Heart right ventricle (tissue), 16 donors: ENCODE measurements at regions not wholly inside any gene's neighbourhood (a gene's known extent, or its start where the extent isn't known, plus 50 kb on each side); places are given as distances from the start of the nearest gene placed in this dataset.
A peak's percentile ranks its signal among the peaks of the same experiment; 100 is the strongest.

Experiments used
- ATAC-seq, 8 donors: fragments of 200-7000 bp; cut with Tn5 transposase; one replicate each; pipeline ENCODE4 v1.9.1; 2020; ENCODE audit warnings: mild to moderate bottlenecking in 8 of 8, moderate library complexity in 8 of 8, moderate number of reproducible peaks in 1 of 8
- DNase-seq, 2 donors: peaks; one replicate each; pipeline ENCODE4 v3.0.0-alpha.2; 2020
- H3K27ac ChIP-seq, 10 donors: fragments of 200-600 bp; sonication (generic) in 2 of 10; one replicate each; pipeline versions ENCODE4 v1.5.0 to v1.8.0; 2020 to 2022; ENCODE audit warnings: mild to moderate bottlenecking in 3 of 10
- H3K27me3 ChIP-seq, 7 donors: fragments of 200-600 bp; one replicate each; pipeline ENCODE4 v1.8.0; 2021 to 2022; ENCODE audit warnings: mild to moderate bottlenecking in 2 of 7
- H3K36me3 ChIP-seq, 9 donors: fragments of 200-600 bp; sonication (generic) in 1 of 9; one replicate each; pipeline versions ENCODE4 v1.5.0 to v1.8.0; 2020 to 2022; ENCODE audit warnings: mild to moderate bottlenecking in 2 of 9
- H3K4me1 ChIP-seq, 9 donors: fragments of 200-600 bp; sonication (generic) in 1 of 9; one replicate each; pipeline versions ENCODE4 v1.5.0 to v1.8.0; 2020 to 2022; ENCODE audit warnings: mild to moderate bottlenecking in 4 of 9
- H3K4me3 ChIP-seq, 10 donors: fragments of 200-600 bp; sonication (generic) in 2 of 10; one replicate each; pipeline versions ENCODE4 v1.5.0 to v1.8.0; 2020 to 2022; ENCODE audit warnings: mild to moderate bottlenecking in 7 of 10, moderate library complexity in 2 of 10
- H3K9me3 ChIP-seq, 11 donors: fragments of 200-600 bp in 10 of 11; sonication (generic) in 2 of 11; one replicate each; pipeline versions ENCODE4 v1.5.0 to v1.8.0; 2013 to 2022; ENCODE audit warnings: mild to moderate bottlenecking in 2 of 11, control low read depth in 1 of 11, moderate library complexity in 1 of 11
- WGBS, 2 donors: extraction: QIAGEN DNeasy Blood & Tissue Kit; methylation state at CpG; one replicate each; pipeline ENCODE4 v1.1.7; 2013; ENCODE audit warnings: inconsistent platforms in 1 of 2; 5-methylcytosine and 5-hydroxymethylcytosine counted together
- intact Hi-C, 10 donors: fragments of 100-400 bp; cut with DNase I; formaldehyde crosslinking; loops; one replicate each; pipeline versions ENCODE4 v1.11.1 to v1.14.2; 2022
- TF ChIP-seq, protein P1 (sequence below), 9 donors: fragments of 200-600 bp; sonication (generic) in 2 of 9; IDR thresholded peaks; one replicate each; pipeline versions ENCODE4 v1.5.0 to v1.8.0; 2021 to 2022; ENCODE audit warnings: antibody characterized with exemption in 9 of 9, mild to moderate bottlenecking in 5 of 9, moderate library complexity in 1 of 9
- donor health status: Arrhythmogenic right ventricular cardiomyopathy.
- donor health status: ischemic (EF 13 %, LVEDD 7.1; RV severe dilation, severe dysfunction).
- donor health status: healthy with polysubstance abuse.
- donor health status: DM: no; HTN: yes; CAD: no.
- donor health status: DM: no; HTN: no; CAD: no.
- donor health status: ischemic (EF 25% LVEDD 6.9; RV normal size, moderate dysfunction).
- donor health status: ischemic (EF 25% LVEDD 5.7; RV mildly dilated, moderate dysfunction).
- donor health status: healthy.
- donor health status: DM: yes; HTN: yes; CAD: no.
- donor health status: Ischemic cardiomyopathy.
- donor health status: ischemic (EF 35%, LVEDD 5.7; RV mildly dilated, moderate dysfunction).
- donor health status: nonischemic (EF 11% LVEDD 7.7; RV severe dilation, severe dysfunction).
- donor health status: DM: yes; HTN: yes; CAD: no.
- donor health status: PGD.
- donor health status: ischemic (EF 29% LVEDD 5.4; RV normal size, mild dysfunction).
- donor health status: nonischemic (EF 23%, LVEDD 6.1; RV moderate dilation, normal function).

DNA sequence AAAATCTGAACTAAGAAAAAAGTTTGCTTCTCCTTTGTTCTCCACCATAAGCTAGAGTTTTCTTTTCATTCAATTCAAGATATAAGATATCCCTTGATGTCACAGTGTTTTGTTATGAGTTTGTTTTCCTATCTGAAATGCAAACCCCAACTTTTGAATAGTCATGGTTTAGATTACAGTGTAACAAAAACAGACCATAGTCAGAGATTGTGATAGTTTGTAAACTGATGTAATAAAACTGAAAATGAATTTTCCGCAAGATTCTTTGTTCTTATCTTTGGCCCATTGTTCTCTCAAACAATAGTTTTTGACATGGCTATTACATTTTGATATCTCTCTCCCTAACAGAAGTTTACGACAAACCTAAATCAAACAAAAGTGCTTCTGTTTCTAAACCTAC lies 121.7 kb upstream of the GADL1 start:
- DNase-seq (no peak), ATAC-seq (no peak)
- 76 to 86% methylated on average over 2 of the region's 2 CpGs for WGBS, 2 donors
- intact Hi-C loops, result loop anchor here in 1 of 10 donors (10.0 kb wide), 1 partner anchor 241 kb away; no protein-coding TSS in a partner anchor
- H3K9me3 ChIP-seq, result peaks cover 0 to 9% (median 0%) of the 10 kb centered on the region in 11 donors
- no peak overlapping the region for H3K27ac ChIP-seq
- TF ChIP-seq, protein P1, sequence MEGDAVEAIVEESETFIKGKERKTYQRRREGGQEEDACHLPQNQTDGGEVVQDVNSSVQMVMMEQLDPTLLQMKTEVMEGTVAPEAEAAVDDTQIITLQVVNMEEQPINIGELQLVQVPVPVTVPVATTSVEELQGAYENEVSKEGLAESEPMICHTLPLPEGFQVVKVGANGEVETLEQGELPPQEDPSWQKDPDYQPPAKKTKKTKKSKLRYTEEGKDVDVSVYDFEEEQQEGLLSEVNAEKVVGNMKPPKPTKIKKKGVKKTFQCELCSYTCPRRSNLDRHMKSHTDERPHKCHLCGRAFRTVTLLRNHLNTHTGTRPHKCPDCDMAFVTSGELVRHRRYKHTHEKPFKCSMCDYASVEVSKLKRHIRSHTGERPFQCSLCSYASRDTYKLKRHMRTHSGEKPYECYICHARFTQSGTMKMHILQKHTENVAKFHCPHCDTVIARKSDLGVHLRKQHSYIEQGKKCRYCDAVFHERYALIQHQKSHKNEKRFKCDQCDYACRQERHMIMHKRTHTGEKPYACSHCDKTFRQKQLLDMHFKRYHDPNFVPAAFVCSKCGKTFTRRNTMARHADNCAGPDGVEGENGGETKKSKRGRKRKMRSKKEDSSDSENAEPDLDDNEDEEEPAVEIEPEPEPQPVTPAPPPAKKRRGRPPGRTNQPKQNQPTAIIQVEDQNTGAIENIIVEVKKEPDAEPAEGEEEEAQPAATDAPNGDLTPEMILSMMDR (IDR thresholded peaks at IDR 0.05), result no peak
- H3K4me3 ChIP-seq, result no peak overlapping the region
- no peaks in the 10 kb centered on the region for H3K36me3 ChIP-seq
- H3K4me1 ChIP-seq, result peaks cover 0 to under 1% (median 0%) of the 10 kb centered on the region in 9 donors
- H3K27me3 ChIP-seq, result no peaks in the 10 kb centered on the region

DNA sequence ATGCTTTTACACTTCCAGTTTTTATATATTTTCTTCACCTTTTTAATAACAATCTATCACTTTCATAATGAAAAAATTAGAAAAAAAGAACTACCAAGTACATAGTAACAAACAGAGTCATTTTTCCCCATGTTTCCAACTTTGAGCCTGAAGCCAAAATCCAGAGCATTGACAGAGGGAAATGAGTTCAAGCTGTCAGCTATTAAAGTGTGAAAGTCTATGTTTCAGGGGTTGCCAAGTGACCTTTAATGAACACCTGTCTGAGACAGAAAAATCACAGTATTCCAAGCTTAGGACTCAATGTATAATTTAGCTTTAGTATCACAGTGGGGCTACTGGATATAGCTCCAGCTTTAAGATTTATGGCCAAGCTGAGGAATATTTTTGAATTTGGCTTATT lies 128.3 kb upstream of the GADL1 start:
- no peak overlapping the region for H3K4me3 ChIP-seq
- H3K9me3 ChIP-seq, result peaks cover 0 to 12% (median under 1%) of the 10 kb centered on the region in 11 donors
- ATAC-seq (peak in 1 of 8 donors; percentile 29), DNase-seq (no peak)
- H3K27me3 ChIP-seq, result no peaks in the 10 kb centered on the region
- TF ChIP-seq, protein P1 (IDR thresholded peaks at IDR 0.05), result no peak
- H3K27ac ChIP-seq, result no peak overlapping the region
- no peaks in the 10 kb centered on the region for H3K4me1 ChIP-seq
- no peaks in the 10 kb centered on the region for H3K36me3 ChIP-seq
- intact Hi-C loops, result no loop called here

DNA sequence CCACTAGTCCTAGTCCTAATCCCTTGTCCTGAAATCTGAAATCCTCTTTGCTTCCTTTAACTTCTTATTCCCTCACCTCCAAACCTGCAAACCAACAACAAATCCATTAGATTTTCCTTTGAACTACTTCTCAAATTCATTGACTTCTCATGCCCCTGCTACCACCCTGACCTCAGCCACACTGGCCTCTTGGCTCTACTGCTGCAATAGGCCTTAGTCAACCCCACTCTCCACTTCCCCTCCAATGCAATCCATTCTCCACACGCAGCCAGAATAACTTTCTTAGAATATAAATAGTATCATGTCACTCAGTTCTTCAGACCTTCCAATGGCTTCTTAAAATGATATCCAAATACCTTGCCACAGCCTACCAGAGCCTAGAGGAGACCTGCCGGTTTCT lies 131.1 kb upstream of the GADL1 start:
- H3K27me3 ChIP-seq, result no peaks in the 10 kb centered on the region
- TF ChIP-seq, protein P1 (IDR thresholded peaks at IDR 0.05), result no peak
- peaks cover 0 to 25% (median 7%) of the 10 kb centered on the region in 11 donors for H3K9me3 ChIP-seq
- no peak for DNase-seq
- H3K4me1 ChIP-seq, result no peaks in the 10 kb centered on the region
- H3K4me3 ChIP-seq, result no peak overlapping the region
- H3K36me3 ChIP-seq, result no peaks in the 10 kb centered on the region
- no peak overlapping the region for H3K27ac ChIP-seq
- 73 to 76% methylated on average over 2 of the region's 2 CpGs for WGBS, 2 donors
- intact Hi-C loops, result no loop called here
- no peak for ATAC-seq

DNA sequence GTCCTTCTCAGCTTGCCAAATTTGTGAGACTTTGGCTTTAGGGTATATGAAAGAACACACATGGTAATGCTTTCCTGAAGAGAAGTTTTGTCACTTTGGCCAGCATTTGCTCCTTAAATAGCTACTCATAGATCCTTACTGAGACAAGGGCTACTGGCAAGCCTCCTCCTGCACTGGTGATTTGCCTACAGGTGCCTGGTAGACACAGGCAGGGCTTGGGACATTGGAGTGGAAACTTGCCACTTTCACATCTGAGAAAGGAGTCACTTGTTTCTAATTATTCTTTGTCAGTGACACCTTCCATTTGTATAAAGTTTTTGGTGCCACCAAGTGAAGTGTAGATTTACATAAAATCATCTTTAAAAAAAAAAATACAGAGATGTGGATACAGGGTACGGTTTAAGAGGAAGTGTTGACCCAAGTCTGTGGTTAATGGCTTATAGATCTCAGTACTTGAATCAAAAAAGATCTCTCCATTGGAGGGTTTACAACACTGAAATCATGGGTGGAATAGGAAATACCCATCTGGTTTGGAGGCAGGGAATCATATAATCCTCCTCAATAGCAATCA lies 132.8 kb upstream of the GADL1 start:
- H3K36me3 ChIP-seq, result no peaks in the 10 kb centered on the region
- intact Hi-C loops, result no loop called here
- no peaks in the 10 kb centered on the region for H3K4me1 ChIP-seq
- H3K4me3 ChIP-seq, result no peak overlapping the region
- DNase-seq (no peak), ATAC-seq (no peak)
- TF ChIP-seq, protein P1 (IDR thresholded peaks at IDR 0.05), result no peak
- no peaks in the 10 kb centered on the region for H3K27me3 ChIP-seq
- peaks cover 0 to 25% (median 7%) of the 10 kb centered on the region in 11 donors for H3K9me3 ChIP-seq
- H3K27ac ChIP-seq, result no peak overlapping the region
- WGBS, 2 donors, result 86 to 90% methylated on average over 1 of the region's 1 CpG
